Stomach (tissue), 8 donors: ENCODE measurements at regions not wholly inside any gene's neighbourhood (a gene's known extent, or its start where the extent isn't known, plus 50 kb on each side); places are given as distances from the start of the nearest gene placed in this dataset.

Experiments used
- DNase-seq, 2 donors: peaks; one replicate each; pipeline versions ENCODE4 v3.0.0 to v3.0.0-alpha.2; 2013 to 2019
- H3K27ac ChIP-seq, 5 donors: fragments of 200-600 bp in 4 of 5; sonication (generic) in 4 of 5; one replicate each; pipeline ENCODE4 v1.5.1; 2013 to 2019; ENCODE audit warnings: mild to moderate bottlenecking in 1 of 5, moderate library complexity in 1 of 5
- H3K27me3 ChIP-seq, 3 donors: fragments of 200-600 bp; sonication (generic); one replicate each; pipeline ENCODE4 v1.5.1; 2017 to 2019; ENCODE audit warnings: mixed run types in 1 of 3
- H3K36me3 ChIP-seq, 4 donors: fragments of 200-600 bp; sonication (generic); 1 replicate in 3 of 4; 2 replicates in 1 of 4; pipeline ENCODE4 v1.5.1; 2016 to 2019
- H3K4me1 ChIP-seq, 4 donors: fragments of 200-600 bp; sonication (generic); one replicate each; pipeline ENCODE4 v1.5.1; 2016 to 2019
- H3K4me3 ChIP-seq, 4 donors: fragments of 200-600 bp; sonication (generic) in 3 of 4; one replicate each; pipeline ENCODE4 v1.5.1; 2016 to 2019; ENCODE audit warnings: mild to moderate bottlenecking in 1 of 4
- H3K9me3 ChIP-seq, 4 donors: fragments of 200-600 bp; sonication (generic); one replicate each; pipeline ENCODE4 v1.5.1; 2016 to 2019
- CTCF ChIP-seq, 7 experiments: fragments of 450-650 bp in 4 of 7; fragments of 200-600 bp in 3 of 7; sonication (generic) in 3 of 7; IDR thresholded peaks; one replicate each; pipeline ENCODE4 v1.5.1; 2016 to 2019; ENCODE audit warnings: antibody characterized with exemption in 7 of 7, control low read depth in 2 of 7, mild to moderate bottlenecking in 1 of 7
- EP300 ChIP-seq: sonication (generic); formaldehyde crosslinking; IDR thresholded peaks from one replicate; pipeline ENCODE4 v1.6.1; 2017; ENCODE audit warnings: antibody characterized with exemption
- POLR2A ChIP-seq, 4 donors: fragments of 450-650 bp; IDR thresholded peaks; one replicate each; pipeline ENCODE4 v1.6.1; 2016; ENCODE audit warnings: antibody characterized with exemption in 4 of 4, control low read depth in 2 of 4, mild to moderate bottlenecking in 1 of 4, moderate library complexity in 1 of 4
- POLR2AphosphoS5 ChIP-seq, 3 donors: sonication (generic); formaldehyde crosslinking; IDR thresholded peaks; one replicate each; pipeline ENCODE4 v1.6.1; 2016; ENCODE audit warnings: antibody characterized with exemption in 3 of 3
- WGBS, 5 donors: extraction: QIAGEN DNeasy Blood & Tissue Kit in 3 of 5; methylation state at CpG; one replicate each; pipeline versions ENCODE4 v1.1.5 to v1.1.7; 2013 to 2018; 5-methylcytosine and 5-hydroxymethylcytosine counted together
- intact Hi-C: fragments of 100-400 bp; cut with DNase I; formaldehyde crosslinking; loops from one replicate; pipeline ENCODE4 v1.15.1; 2023; ENCODE audit warnings: low total_unique reads
- donor health status: healthy with polysubstance abuse.
- donor health status: Bipolar disorder and iron deficiency.
- donor health status: healthy.

GRCh38 chr7:110609336-110609735, 481.6 kb upstream of the LRRN3 start:
- intact Hi-C loops: no loop called here
- no peak for DNase-seq
- no peaks in the 10 kb centered on the region for H3K4me1 ChIP-seq

GRCh38 chr7:110612680-110613079, 478.2 kb upstream of the LRRN3 start:
- intact Hi-C loops: no loop called here
- TF ChIP-seq POLR2A (IDR thresholded peaks at IDR 0.05) (no peak), POLR2AphosphoS5 (IDR thresholded peaks at IDR 0.05) (no peak), CTCF (IDR thresholded peaks at IDR 0.05) (no peak), EP300 (no peak)
- H3K4me1 ChIP-seq: no peaks in the 10 kb centered on the region
- H3K4me3 ChIP-seq: no peak overlapping the region
- DNase-seq: no peak
- no peaks in the 10 kb centered on the region for H3K9me3 ChIP-seq
- no peak overlapping the region for H3K27ac ChIP-seq
- no peaks in the 10 kb centered on the region for H3K27me3 ChIP-seq
- 44 to 61% (median 58%) methylated on average over 1 of the region's 1 CpG for WGBS, 5 donors
- no peaks in the 10 kb centered on the region for H3K36me3 ChIP-seq

More at GRCh38 chr7:110609336-110609735, 481.6 kb upstream of the LRRN3 start:
- no peak for TF ChIP-seq EP300
- TF ChIP-seq POLR2AphosphoS5 (IDR thresholded peaks at IDR 0.05): no peak
- TF ChIP-seq CTCF (IDR thresholded peaks at IDR 0.05): no peak
- no peak for TF ChIP-seq POLR2A (IDR thresholded peaks at IDR 0.05)
- Histone ChIP-seq H3K27ac (no peak overlapping the region), H3K9me3 (no peaks in the 10 kb centered on the region), H3K4me3 (no peak overlapping the region), H3K27me3 (no peaks in the 10 kb centered on the region), H3K36me3 (no peaks in the 10 kb centered on the region)
